ENCODE measurements at regions not wholly inside any gene's neighbourhood (a gene's known extent, or its start where the extent isn't known, plus 50 kb on each side); places are given as distances from the start of the nearest gene placed in this dataset.

DNA sequence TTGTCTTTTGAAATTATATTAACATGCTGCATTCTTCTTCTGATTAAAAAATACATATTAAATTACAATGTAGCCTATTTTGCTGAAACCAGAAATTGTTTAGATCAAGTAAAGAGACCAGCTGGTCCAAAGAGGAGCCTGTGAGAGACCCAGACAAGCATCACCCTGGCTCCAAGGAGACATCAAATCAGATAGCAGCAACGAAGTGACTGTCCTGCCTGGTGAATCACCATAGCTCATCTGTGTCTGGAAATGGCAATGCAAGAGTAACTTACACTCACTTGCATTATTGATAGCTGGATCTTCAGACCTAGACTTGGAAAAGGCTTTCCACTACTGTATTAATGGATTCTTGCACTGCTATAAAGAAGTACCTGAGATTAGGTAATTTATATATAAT is 169.1 kb downstream of the KCTD12 start:
- POLR2A ChIA-PET = no interaction called here
- Mint-ChIP-seq H3K36me3 (no peaks in the 10 kb centered on the region), H3K4me3 (no peak overlapping the region), H3K9me3 (no peaks in the 10 kb centered on the region), H3K4me1 (ENCODE audit: low read depth) (no peaks in the 10 kb centered on the region), H3K27ac (no peak overlapping the region), H3K27me3 (no peaks in the 10 kb centered on the region)
- CTCF ChIA-PET = no interaction called here
- no peak for DNase-seq
- intact Hi-C loops (cut with micrococcal nuclease) = no loop called here

GRCh38 chr13:76715621-76716020 is 170.6 kb downstream of the KCTD12 start:
- H3K27ac Mint-ChIP-seq = no peak overlapping the region
- intact Hi-C loops (cut with micrococcal nuclease) = no loop called here
- H3K4me3 Mint-ChIP-seq = no peak overlapping the region
- no peaks in the 10 kb centered on the region for H3K36me3 Mint-ChIP-seq
- no peaks in the 10 kb centered on the region for H3K9me3 Mint-ChIP-seq
- H3K4me1 Mint-ChIP-seq (ENCODE audit: low read depth) = no peaks in the 10 kb centered on the region
- POLR2A ChIA-PET = no interaction called here
- CTCF ChIA-PET = no interaction called here
- no peaks in the 10 kb centered on the region for H3K27me3 Mint-ChIP-seq
- DNase-seq = no peak

DNA sequence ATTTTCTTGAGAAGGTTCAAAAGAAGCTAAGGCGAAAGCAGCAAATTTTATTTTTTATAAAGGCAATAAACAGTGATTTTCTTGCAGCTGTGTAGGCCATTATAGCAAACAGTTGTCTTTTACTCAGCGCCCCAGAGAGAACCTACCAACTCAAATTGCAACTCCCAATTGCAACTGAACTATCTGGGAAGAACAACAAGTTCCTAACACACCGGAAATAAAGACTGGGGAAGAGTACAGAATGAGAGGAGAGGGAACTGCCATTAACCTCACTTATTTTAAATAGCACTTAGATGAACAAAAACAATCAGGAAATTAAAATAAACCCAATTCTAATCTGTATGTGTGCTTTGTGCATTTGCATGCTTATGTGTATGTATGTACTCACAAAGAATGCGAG is 171.1 kb downstream of the KCTD12 start:
- Mint-ChIP-seq H3K27me3 (no peaks in the 10 kb centered on the region), H3K9me3 (no peaks in the 10 kb centered on the region), H3K4me1 (ENCODE audit: low read depth) (no peaks in the 10 kb centered on the region), H3K36me3 (no peaks in the 10 kb centered on the region), H3K27ac (no peak overlapping the region), H3K4me3 (no peak overlapping the region)
- ChIA-PET POLR2A (no interaction called here), CTCF (no interaction called here)
- intact Hi-C loops (cut with micrococcal nuclease) = no loop called here
- no peak for DNase-seq

- POLR2A ChIA-PET = no interaction called here
- intact Hi-C loops (cut with micrococcal nuclease) = no loop called here
- no peaks in the 10 kb centered on the region for H3K36me3 Mint-ChIP-seq
- no peak for DNase-seq
- no peak overlapping the region for H3K27ac Mint-ChIP-seq
- H3K27me3 Mint-ChIP-seq = no peaks in the 10 kb centered on the region
- H3K9me3 Mint-ChIP-seq = no peaks in the 10 kb centered on the region
- CTCF ChIA-PET = no interaction called here
- H3K4me1 Mint-ChIP-seq (ENCODE audit: low read depth) = no peaks in the 10 kb centered on the region
- H3K4me3 Mint-ChIP-seq = no peak overlapping the region
These were observed 172.9 kb downstream of the KCTD12 start for GRCh38 chr13:76713280-76713679.

DNA sequence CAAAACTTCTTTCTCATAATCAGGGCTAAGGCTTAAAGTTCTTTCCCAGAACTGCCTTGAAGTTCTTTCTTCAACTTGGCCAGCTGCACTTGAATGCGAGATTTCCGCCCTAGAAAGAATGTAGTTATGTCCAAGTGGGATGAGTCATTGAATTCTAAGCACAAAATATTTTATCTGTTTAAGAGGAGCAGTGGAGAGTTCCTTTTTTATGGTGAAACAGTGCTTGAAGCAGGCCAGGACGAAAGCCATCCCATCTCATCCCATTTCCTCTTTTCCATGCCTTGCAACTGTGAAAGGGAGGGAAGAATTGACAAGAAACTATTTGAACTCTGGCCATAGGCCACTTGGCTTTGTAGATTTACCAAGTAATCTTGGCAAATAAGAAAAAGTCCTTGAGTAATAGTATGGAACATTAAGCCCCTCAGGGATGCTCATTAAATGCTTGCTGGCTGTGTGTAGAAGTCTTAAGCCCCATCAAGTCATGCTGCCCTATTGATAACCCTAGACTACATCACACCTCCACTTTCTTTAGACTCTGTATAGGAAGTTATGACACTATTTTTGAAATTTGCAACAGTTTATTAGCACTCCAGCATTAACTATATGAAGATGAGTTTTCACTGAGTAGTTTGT is 174.5 kb downstream of the KCTD12 start:
- Mint-ChIP-seq H3K36me3 (no peaks in the 10 kb centered on the region), H3K4me3 (no peak overlapping the region), H3K9me3 (no peaks in the 10 kb centered on the region), H3K27me3 (no peaks in the 10 kb centered on the region), H3K27ac (no peak overlapping the region), H3K4me1 (ENCODE audit: low read depth) (no peaks in the 10 kb centered on the region)
- DNase-seq = no peak
- ChIA-PET CTCF (no interaction called here), POLR2A (no interaction called here)
- intact Hi-C loops (cut with micrococcal nuclease) = no loop called here

DNA sequence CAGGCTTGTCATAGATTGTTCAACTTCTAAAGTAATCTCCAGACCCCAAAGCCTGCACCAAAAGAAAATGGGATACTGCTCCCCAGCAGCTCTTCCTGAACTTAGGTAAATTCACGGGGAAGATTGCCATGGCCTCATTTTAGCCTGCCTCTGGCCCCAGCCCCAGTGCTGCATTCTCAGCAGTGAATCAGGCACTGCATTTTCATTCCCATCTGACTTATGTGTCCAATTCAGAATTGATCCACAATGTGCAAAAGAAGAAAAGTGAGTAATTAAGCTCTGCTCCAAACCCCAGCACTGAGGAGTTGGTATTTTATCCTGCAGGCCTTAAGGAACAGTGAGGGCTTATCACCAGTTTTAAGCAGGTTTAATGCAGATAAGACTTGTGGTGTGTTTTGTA is 176.4 kb downstream of the KCTD12 start:
- ChIA-PET POLR2A (no interaction called here), CTCF (no interaction called here)
- Mint-ChIP-seq H3K27ac (no peak overlapping the region), H3K27me3 (no peaks in the 10 kb centered on the region), H3K36me3 (no peaks in the 10 kb centered on the region), H3K9me3 (no peaks in the 10 kb centered on the region), H3K4me1 (ENCODE audit: low read depth) (no peaks in the 10 kb centered on the region), H3K4me3 (no peak overlapping the region)
- intact Hi-C loops (cut with micrococcal nuclease) = no loop called here
- no peak for DNase-seq

DNA sequence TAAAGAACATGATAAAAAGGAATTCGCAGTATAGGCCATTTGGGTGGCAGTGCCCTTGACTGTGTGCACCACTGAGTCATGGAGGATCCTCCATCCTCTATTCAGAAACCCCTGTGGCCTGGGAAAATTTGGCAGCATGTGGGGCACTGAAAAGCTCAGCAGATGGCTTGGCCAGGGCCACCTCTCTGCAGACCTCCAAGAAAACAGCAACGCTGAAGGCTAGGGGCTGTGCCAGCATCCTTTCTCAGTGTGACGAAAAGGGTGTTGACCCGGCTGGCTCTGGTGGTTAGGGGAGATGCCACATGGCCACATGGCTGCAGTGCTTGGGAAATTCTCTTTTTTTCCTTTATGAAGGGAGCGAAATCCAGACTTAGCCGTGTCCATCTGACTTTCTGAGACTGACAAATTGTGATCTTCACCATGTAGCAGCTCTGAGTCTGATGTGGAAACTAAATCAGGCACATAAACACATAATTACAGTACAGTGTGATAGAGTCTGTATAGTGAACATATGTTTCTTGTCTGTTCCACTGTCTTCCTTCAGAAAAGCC is 178.0 kb downstream of the KCTD12 start:
- ChIA-PET POLR2A (no interaction called here), CTCF (no interaction called here)
- no peak for DNase-seq
- H3K27ac Mint-ChIP-seq = no peak overlapping the region
- H3K9me3 Mint-ChIP-seq = no peaks in the 10 kb centered on the region
- intact Hi-C loops (cut with micrococcal nuclease) = no loop called here
- H3K4me3 Mint-ChIP-seq = no peak overlapping the region
- H3K36me3 Mint-ChIP-seq = no peaks in the 10 kb centered on the region
- no peaks in the 10 kb centered on the region for H3K4me1 Mint-ChIP-seq (ENCODE audit: low read depth)
- no peaks in the 10 kb centered on the region for H3K27me3 Mint-ChIP-seq

DNA sequence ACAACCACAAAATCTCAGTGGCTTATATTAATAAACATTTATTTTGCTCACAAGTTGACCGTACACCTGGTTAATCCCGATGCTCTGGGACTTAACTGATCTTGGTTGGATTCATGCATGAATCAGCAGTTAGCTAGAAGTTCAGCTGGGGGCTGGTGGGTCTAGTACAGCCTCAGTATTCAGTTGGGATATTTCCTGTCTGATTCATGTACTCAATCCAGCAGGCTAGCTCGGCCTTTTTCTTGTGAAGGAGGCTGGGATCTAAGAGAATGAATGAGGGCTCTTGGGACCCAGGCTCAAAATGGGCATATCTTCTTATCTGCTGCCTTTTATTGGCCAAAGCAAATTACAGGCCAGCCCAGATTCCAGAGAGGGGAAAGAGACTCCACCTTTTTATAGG is 178.8 kb downstream of the KCTD12 start:
- no peaks in the 10 kb centered on the region for H3K27me3 Mint-ChIP-seq
- H3K9me3 Mint-ChIP-seq = no peaks in the 10 kb centered on the region
- intact Hi-C loops (cut with micrococcal nuclease) = no loop called here
- ChIA-PET POLR2A (no interaction called here), CTCF (no interaction called here)
- H3K4me1 Mint-ChIP-seq (ENCODE audit: low read depth) = no peaks in the 10 kb centered on the region
- H3K36me3 Mint-ChIP-seq = no peaks in the 10 kb centered on the region
- DNase-seq = no peak
- H3K4me3 Mint-ChIP-seq = no peak overlapping the region
- H3K27ac Mint-ChIP-seq = no peak overlapping the region

DNA sequence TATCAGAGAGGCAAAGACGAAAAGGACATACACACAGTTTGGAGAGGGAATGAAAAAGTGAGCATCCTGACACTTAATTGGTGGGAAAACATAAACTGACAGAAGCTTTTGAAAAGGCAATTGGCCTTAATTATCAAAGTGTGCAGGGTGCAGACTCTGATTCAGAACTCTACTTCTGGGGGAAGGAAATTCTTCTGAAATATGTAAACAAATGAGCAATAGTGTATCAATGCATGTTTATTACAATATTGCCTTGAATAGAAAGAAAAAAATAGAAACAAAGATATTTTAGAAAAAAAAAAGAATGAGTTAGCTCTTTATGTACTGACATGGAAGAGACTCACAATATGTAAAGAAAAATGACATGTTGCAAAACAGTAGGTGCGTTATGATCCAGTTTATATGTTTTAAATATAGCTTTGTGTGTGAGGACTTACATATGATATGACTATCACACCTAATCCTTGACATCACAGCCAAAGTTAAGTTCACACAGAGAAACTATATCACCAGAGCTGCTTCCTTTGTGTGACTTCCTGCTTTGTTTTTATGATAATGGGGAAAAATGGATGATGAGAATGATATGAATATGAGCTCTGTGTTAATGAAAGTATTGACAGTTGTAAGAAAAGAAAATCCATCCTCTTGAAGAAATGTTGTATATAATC is 182.4 kb downstream of the KCTD12 start:
- intact Hi-C loops (cut with micrococcal nuclease) = no loop called here
- Mint-ChIP-seq H3K36me3 (no peaks in the 10 kb centered on the region), H3K4me3 (no peak overlapping the region), H3K27ac (no peak overlapping the region), H3K9me3 (no peaks in the 10 kb centered on the region), H3K27me3 (peaks cover 4% of the 10 kb centered on the region), H3K4me1 (ENCODE audit: low read depth) (no peaks in the 10 kb centered on the region)
- DNase-seq = no peak
- POLR2A ChIA-PET = no interaction called here
- CTCF ChIA-PET = interaction anchor here (0.6 kb wide), 1 partner anchor 1794 kb away, joined by 3 read pairs; no protein-coding TSS in a partner anchor

GRCh38 chr13:76703216-76703615 is 183.0 kb downstream of the KCTD12 start:
- Mint-ChIP-seq H3K36me3 (no peaks in the 10 kb centered on the region), H3K4me3 (no peak overlapping the region), H3K27me3 (peaks cover 4% of the 10 kb centered on the region), H3K9me3 (no peaks in the 10 kb centered on the region), H3K4me1 (ENCODE audit: low read depth) (no peaks in the 10 kb centered on the region), H3K27ac (no peak overlapping the region)
- intact Hi-C loops (cut with micrococcal nuclease) = no loop called here
- no peak for DNase-seq
- CTCF ChIA-PET = no interaction called here
- POLR2A ChIA-PET = no interaction called here

DNA sequence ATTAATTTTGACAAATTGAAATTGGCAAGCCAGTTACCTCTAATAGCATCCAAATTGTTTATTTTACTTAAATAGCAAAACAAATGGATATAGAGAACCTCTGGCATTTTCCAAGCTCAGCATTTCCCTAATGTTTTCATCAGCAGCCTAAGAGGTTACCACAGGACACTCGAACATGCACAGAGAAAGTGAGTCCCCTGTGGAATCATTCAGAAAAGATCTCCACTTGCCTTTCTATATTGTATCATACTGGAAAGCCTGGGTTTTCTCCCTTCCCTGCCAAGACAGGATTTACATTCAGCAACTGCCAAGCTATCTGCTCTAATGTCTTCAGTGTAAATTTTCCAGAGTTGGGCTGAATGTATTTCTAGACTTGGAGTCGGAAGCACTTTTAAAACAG is 188.9 kb downstream of the KCTD12 start:
- Mint-ChIP-seq H3K4me1 (ENCODE audit: low read depth) (no peaks in the 10 kb centered on the region), H3K4me3 (no peak overlapping the region), H3K27me3 (peaks cover 4% of the 10 kb centered on the region), H3K36me3 (no peaks in the 10 kb centered on the region), H3K27ac (no peak overlapping the region), H3K9me3 (no peaks in the 10 kb centered on the region)
- POLR2A ChIA-PET = no interaction called here
- CTCF ChIA-PET = no interaction called here
- DNase-seq = no peak
- intact Hi-C loops (cut with micrococcal nuclease) = no loop called here

GRCh38 chr13:76696370-76696769 is 189.8 kb downstream of the KCTD12 start:
- Mint-ChIP-seq H3K36me3 (no peaks in the 10 kb centered on the region), H3K27me3 (peaks cover 4% of the 10 kb centered on the region), H3K4me3 (no peak overlapping the region), H3K4me1 (ENCODE audit: low read depth) (no peaks in the 10 kb centered on the region), H3K9me3 (no peaks in the 10 kb centered on the region), H3K27ac (no peak overlapping the region)
- ChIA-PET POLR2A (no interaction called here), CTCF (no interaction called here)
- no peak for DNase-seq
- intact Hi-C loops (cut with micrococcal nuclease) = no loop called here

DNA sequence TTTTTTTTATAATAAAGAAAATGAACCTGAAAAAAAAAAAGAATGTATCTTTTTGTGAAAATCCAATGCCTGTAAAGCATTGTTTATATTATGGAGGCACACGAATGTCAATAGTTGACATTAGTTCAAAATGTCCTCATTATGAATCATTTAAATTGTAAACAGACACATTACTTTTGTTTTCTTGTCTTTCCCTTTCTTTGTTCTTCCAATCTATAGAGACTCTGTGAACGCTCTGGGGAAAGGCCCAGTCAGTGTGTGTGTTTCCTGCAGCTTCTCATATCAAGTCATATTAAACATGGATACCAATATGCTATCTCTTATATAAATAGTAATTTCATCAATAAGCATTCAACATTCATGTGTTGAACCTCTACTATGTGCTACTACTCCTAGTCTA is 193.1 kb downstream of the KCTD12 start:
- Mint-ChIP-seq H3K4me1 (ENCODE audit: low read depth) (no peaks in the 10 kb centered on the region), H3K9me3 (no peaks in the 10 kb centered on the region), H3K27me3 (no peaks in the 10 kb centered on the region), H3K36me3 (no peaks in the 10 kb centered on the region), H3K4me3 (no peak overlapping the region), H3K27ac (no peak overlapping the region)
- POLR2A ChIA-PET = no interaction called here
- CTCF ChIA-PET = interaction anchor here (0.7 kb wide), 1 partner anchor 24 kb away, joined by 4 read pairs; no protein-coding TSS in a partner anchor
- DNase-seq = no peak
- intact Hi-C loops (cut with micrococcal nuclease) = no loop called here
